Muscle layer of duodenum (tissue), 2 donors: ENCODE measurements at regions not wholly inside any gene's neighbourhood (a gene's known extent, or its start where the extent isn't known, plus 50 kb on each side); places are given as distances from the start of the nearest gene placed in this dataset.

Source experiments
- H3K27ac ChIP-seq: one replicate; pipeline ENCODE4 v1.7.0; 2013; ENCODE audit warnings: mild to moderate bottlenecking, low read length
- H3K27me3 ChIP-seq: one replicate; pipeline ENCODE4 v1.7.0; 2013; ENCODE audit warnings: low read depth, mild to moderate bottlenecking, control low read depth, low read length
- H3K36me3 ChIP-seq, 2 donors: one replicate each; pipeline ENCODE4 v1.7.0; 2013; ENCODE audit warnings: low read length in 2 of 2, control low read depth in 1 of 2, mild to moderate bottlenecking in 1 of 2; ENCODE audit not compliant: insufficient read depth in 2 of 2, control insufficient read depth in 1 of 2
- H3K4me1 ChIP-seq, 2 donors: one replicate each; pipeline ENCODE4 v1.7.0; 2013; ENCODE audit warnings: low read length in 2 of 2, mild to moderate bottlenecking in 2 of 2, control low read depth in 1 of 2, moderate library complexity in 1 of 2; ENCODE audit not compliant: insufficient read depth in 2 of 2, control insufficient read depth in 1 of 2
- H3K4me3 ChIP-seq, 2 donors: one replicate each; pipeline ENCODE4 v1.7.0; 2013; ENCODE audit warnings: low read length in 2 of 2, low read depth in 1 of 2, mild to moderate bottlenecking in 1 of 2
- H3K9me3 ChIP-seq, 2 donors: one replicate each; pipeline ENCODE4 v1.7.0; 2013; ENCODE audit warnings: low read length in 2 of 2, control low read depth in 1 of 2, mild to moderate bottlenecking in 1 of 2; ENCODE audit not compliant: control insufficient read depth in 1 of 2
- donor health status: healthy.

DNA sequence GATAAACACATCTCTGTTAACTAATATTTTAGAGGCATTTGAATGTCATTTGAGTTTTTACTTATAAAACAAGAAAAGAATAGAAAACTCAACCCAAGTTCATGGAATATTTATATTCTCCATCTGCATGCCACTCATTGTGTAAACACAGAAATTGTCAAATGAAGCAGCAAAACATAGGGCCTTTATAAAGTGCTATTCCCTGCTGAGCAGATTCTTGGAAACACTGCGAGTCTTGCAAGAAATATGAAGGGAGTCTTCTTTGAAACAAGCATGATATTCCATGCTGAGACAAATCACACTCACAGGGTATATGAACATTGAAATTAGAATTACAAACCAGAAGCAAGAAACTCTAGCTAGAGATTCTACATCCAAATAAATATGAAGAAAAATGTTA lies 655.8 kb downstream of the BRINP3 start:
- peaks cover 0 to 5% of the 10 kb centered on the region in 2 donors for H3K9me3 ChIP-seq
- no peaks in the 10 kb centered on the region for H3K27me3 ChIP-seq
- H3K4me1 ChIP-seq = no peaks in the 10 kb centered on the region
- no peak overlapping the region for H3K4me3 ChIP-seq
- no peaks in the 10 kb centered on the region for H3K36me3 ChIP-seq
- H3K27ac ChIP-seq = no peak overlapping the region

DNA sequence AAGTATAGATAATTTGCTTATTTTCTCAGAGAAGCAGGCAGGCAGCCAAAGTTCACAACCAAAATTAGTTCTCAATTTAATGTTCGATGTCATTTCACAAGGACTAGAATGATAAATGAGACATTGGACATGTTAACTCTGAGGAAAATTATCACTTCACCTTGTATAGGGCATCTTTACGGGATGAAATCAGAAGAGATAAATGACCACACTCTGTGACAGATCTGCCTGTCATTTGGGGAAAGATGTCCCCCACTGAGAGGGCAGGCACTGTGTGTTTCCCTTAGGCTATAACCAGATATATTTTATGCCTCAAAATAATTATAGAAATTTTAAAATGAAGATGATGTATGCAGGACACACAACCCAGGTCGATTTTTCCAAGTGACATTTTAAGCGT lies 642.9 kb downstream of the BRINP3 start:
- H3K4me3 ChIP-seq = no peak overlapping the region
- no peak overlapping the region for H3K27ac ChIP-seq
- H3K9me3 ChIP-seq = no peaks in the 10 kb centered on the region
- no peaks in the 10 kb centered on the region for H3K36me3 ChIP-seq
- H3K27me3 ChIP-seq = no peaks in the 10 kb centered on the region
- no peaks in the 10 kb centered on the region for H3K4me1 ChIP-seq

DNA sequence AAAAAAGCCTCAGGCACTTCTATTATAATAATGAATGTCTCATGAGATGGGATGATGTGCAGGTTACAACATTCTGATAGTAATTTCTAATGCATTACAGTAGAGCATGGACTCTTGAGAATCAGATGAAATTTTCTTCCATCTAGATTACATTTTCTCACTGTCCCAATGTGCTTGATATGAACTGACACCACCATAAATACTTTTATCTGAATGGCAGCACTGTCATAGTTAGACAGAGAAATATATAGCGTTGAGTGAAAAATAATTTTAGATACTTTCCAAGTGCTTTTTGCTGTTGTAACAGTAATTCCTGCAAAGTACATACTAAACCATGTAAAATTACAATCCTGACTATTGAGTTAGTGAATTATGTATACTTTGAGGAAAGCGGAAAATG lies 630.1 kb downstream of the BRINP3 start:
- H3K9me3 ChIP-seq = no peaks in the 10 kb centered on the region
- no peaks in the 10 kb centered on the region for H3K36me3 ChIP-seq
- H3K27ac ChIP-seq = no peak overlapping the region
- H3K4me1 ChIP-seq = no peaks in the 10 kb centered on the region
- no peak overlapping the region for H3K4me3 ChIP-seq
- H3K27me3 ChIP-seq = no peaks in the 10 kb centered on the region

DNA sequence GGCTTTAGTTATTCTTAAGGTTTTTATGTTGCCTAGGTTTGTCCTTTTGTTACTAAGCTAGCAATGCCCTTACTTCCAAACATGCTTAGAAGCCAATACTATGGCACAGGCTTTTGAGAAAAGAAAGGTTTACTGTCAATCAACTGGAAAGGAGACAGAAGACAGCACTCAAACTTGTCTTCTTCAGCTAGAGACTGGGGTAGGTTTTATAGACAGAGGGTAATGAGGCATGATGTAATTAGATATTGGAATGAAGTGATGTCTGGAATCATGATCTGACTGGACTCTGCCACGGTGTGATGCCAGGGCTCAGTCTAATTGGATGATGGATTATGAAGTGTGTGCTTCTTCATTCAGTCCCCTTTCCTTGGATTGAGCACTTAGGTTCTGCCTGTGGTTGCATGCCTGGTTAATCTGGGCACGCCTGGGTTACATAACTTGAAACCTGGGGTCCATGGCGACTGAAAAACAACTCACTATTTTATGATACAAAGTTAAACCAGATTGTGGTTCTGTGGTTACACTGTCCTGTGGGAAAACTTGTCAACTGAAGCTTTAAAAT lies 625.8 kb downstream of the BRINP3 start:
- no peak overlapping the region for H3K27ac ChIP-seq
- no peaks in the 10 kb centered on the region for H3K36me3 ChIP-seq
- H3K4me3 ChIP-seq = no peak overlapping the region
- no peaks in the 10 kb centered on the region for H3K4me1 ChIP-seq
- no peaks in the 10 kb centered on the region for H3K27me3 ChIP-seq
- H3K9me3 ChIP-seq = no peaks in the 10 kb centered on the region

DNA sequence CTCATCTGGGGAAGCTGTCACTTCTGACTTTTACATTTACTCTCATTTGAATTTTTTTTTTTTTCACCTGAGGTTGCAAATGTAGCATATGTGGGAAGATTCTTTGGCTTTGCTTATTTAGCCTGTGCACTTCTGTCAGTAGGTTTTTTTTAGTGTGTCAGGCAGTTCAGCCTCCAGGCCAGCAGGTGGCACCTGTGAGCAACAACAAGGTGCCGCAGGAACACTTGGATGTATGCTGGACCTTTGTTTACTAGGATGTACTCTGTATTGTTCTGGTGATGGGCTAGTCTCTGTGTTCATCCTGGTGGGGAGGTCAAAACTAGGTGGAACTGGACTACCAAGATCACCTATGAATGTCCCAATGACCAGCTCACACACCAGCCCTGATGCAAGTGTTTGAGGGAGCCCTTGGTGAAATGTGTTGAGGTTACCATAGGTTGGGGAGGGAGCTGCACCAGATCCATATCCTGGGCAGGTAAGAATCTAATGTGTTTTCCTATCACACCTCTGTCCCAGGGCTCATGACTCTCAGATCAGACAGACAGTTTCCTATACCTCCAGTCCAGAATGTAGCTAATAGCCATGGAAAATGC lies 618.2 kb downstream of the BRINP3 start:
- no peaks in the 10 kb centered on the region for H3K27me3 ChIP-seq
- H3K36me3 ChIP-seq = no peaks in the 10 kb centered on the region
- H3K9me3 ChIP-seq = peaks cover 0 to 14% of the 10 kb centered on the region in 2 donors
- no peak overlapping the region for H3K4me3 ChIP-seq
- no peak overlapping the region for H3K27ac ChIP-seq
- no peaks in the 10 kb centered on the region for H3K4me1 ChIP-seq

DNA sequence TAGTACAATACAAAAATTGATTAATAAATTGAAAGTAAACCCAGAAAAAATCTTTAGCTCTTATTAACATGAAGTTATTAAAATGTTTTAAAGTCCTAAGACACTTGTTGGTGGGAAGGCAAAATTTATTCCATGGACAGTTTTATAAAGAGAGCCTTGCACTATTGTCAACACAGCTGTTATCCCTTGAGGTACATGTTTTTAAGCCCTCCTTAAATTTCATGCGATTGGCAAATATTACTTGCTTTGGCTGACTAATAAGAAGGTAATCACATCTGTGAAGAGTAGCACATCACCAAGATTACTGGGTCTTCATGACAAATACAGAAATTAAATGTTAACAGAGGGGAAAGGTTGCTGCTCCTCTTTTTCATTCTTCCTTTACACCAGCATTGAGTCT lies 611.1 kb downstream of the BRINP3 start:
- Histone ChIP-seq H3K4me3 (no peak overlapping the region), H3K36me3 (no peaks in the 10 kb centered on the region), H3K4me1 (no peaks in the 10 kb centered on the region), H3K27me3 (no peaks in the 10 kb centered on the region), H3K9me3 (no peaks in the 10 kb centered on the region), H3K27ac (no peak overlapping the region)

DNA sequence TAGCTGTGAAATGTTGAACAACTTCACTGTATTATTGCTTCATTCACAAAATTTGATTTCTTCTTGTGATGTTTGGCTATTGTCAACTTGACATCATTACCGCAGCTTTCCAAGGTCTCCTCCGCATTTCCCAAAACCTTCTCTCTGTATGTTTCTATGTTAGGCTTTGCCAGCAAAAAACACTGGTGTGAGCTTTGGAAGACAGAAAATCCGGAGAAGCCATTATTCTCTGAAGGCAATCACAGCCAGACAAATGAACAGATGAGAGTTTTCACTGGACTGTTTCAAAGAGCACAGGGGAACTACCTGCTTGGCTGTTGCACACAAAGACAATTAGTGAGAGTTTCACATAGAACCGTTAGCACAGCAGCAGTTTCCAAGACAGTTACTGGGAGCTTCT lies 609.6 kb downstream of the BRINP3 start:
- no peaks in the 10 kb centered on the region for H3K9me3 ChIP-seq
- H3K27ac ChIP-seq = no peak overlapping the region
- H3K4me1 ChIP-seq = no peaks in the 10 kb centered on the region

DNA sequence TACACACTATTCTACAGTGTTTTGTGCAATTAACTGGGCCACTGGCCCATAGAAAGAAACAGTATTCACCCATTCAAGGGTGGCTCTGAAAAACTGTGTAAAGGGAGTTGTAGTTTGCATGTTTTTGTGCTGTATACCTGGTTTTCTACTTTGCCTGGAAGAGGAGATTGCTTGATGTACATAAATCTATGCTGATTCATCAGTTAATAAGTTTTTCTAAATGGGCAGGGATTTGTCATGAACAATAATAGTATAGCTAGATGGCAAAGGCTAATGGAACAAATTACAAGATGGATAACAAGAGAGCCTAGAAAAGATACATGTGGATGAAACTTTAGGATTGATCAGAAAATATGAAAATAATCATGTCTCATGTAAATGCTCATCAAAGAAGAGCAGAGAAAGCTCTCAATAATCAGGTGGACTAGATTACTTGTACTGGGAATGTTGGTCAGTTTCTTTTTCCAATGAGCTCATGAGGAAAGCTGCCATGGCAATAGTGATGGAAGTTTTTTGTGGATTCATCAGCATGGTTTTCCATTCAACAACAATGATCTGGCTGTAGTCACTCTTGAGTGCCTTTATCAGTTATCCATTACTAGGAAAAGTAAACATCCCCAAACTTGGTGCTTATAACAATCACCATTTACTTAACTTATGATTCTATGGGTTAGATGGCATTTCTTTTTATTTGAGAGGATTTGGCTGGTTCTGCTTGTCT lies 602.8 kb downstream of the BRINP3 start:
- H3K9me3 ChIP-seq = no peaks in the 10 kb centered on the region
- H3K4me3 ChIP-seq = no peak overlapping the region
- H3K27me3 ChIP-seq = no peaks in the 10 kb centered on the region
- no peaks in the 10 kb centered on the region for H3K4me1 ChIP-seq
- no peak overlapping the region for H3K27ac ChIP-seq
- no peaks in the 10 kb centered on the region for H3K36me3 ChIP-seq

More for the DNA sequence above, 609.6 kb downstream of the BRINP3 start:
- Histone ChIP-seq H3K4me3 (no peak overlapping the region), H3K27me3 (no peaks in the 10 kb centered on the region), H3K36me3 (no peaks in the 10 kb centered on the region)

DNA sequence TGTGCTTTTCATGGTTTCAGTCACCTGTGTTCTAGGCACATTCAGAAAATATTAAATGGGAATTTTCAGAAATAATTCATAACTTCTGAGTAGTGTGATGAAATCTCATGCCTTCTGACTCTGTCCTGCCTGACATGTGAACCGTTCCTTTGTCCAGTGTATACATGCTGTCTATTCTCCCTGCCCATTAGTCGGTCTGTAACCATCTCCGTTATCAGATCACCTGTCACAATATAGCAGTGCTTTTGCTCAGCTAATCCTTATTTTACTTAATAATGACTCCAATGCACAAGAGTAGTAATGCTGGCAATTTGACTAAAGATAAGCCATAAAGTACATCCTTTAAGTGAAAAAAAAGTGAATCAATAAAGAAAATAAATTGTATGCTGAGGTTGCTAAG lies 597.5 kb downstream of the BRINP3 start:
- Histone ChIP-seq H3K27me3 (no peaks in the 10 kb centered on the region), H3K4me1 (no peaks in the 10 kb centered on the region), H3K9me3 (no peaks in the 10 kb centered on the region), H3K36me3 (no peaks in the 10 kb centered on the region), H3K4me3 (no peak overlapping the region), H3K27ac (no peak overlapping the region)

DNA sequence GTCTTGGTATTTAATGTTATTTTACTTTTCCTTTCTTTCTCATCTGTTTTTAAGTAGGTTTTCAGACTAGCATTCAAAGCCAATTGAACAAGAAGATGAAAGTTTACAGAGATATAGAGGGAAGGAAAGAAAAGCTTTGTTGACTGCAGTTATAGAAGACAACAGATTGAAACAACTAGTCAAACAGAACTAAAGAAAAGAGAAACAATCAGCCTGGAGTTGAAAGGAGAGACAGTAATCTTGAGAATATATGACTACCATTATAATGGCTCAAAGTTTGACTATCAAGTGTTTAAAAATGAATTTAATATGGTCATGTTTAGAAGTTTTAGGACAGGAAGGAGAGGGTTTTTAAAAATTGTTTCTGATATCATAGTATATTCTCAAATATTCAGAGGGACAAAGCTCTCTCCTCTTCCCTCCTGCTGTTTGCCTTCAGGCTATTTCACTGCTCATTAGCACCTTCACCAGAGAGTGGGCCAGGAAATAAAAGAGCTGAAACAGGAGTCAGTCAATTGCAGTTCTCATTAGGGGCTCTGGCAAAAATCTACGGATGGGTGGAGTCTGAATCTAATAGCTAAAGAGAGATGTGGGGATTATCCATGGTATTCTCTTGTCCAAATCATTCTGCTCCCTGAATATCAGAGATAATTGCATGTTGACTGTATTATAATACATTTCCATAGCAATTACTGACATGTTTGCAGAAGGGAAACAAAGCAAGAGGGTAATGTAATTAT lies 577.8 kb downstream of the BRINP3 start:
- no peak overlapping the region for H3K4me3 ChIP-seq
- H3K27ac ChIP-seq = no peak overlapping the region
- no peaks in the 10 kb centered on the region for H3K4me1 ChIP-seq
- no peaks in the 10 kb centered on the region for H3K27me3 ChIP-seq
- no peaks in the 10 kb centered on the region for H3K36me3 ChIP-seq
- H3K9me3 ChIP-seq = no peaks in the 10 kb centered on the region

DNA sequence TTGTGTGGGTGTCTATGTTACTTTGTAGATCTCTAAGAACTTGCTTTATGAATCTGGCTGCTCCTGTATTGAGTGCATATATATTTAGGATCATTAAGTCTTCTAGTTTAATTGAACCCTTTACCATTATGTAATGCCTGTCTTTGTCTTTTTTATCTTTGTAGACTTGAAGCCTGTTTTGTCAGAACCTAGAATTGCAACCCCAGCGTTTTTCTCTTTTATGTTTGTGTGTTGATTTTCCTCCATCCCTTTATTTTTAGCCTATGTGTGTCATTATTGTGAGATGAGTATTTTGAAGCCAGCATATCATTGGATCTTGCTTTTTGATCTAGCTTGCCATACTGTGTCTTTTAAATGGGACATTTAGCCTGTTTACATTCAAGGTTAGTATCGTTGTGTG lies 573.2 kb downstream of the BRINP3 start:
- Histone ChIP-seq H3K27me3 (no peaks in the 10 kb centered on the region), H3K4me1 (no peaks in the 10 kb centered on the region), H3K9me3 (no peaks in the 10 kb centered on the region), H3K36me3 (no peaks in the 10 kb centered on the region), H3K27ac (no peak overlapping the region), H3K4me3 (no peak overlapping the region)
